Neural progenitor cell (in vitro differentiated cells): ENCODE measurements at regions not wholly inside any gene's neighbourhood (a gene's known extent, or its start where the extent isn't known, plus 50 kb on each side); places are given as distances from the start of the nearest gene placed in this dataset.
A peak's percentile ranks its signal among the peaks of the same experiment; 100 is the strongest.

Source experiments
- DNase-seq: peaks from one replicate; pipeline ENCODE4 v3.0.0-alpha.2; 2016; ENCODE audit warnings: low spot score
- H2AFZ ChIP-seq: fragments of 200-600 bp; sonication (generic); replicated peaks from 2 replicates; pipeline ENCODE4 v1.6.1; 2016; ENCODE audit warnings: antibody characterized with exemption
- H3F3A ChIP-seq: fragments of 200-600 bp; sonication (generic); 2 replicates; pipeline ENCODE4 v1.6.1; 2016; ENCODE audit warnings: antibody characterized with exemption, low read depth
- H3K27ac ChIP-seq: fragments of 200-600 bp; sonication (generic); 2 replicates; pipeline ENCODE4 v1.5.1; 2016; ENCODE audit warnings: mild to moderate bottlenecking
- H3K27me3 ChIP-seq: fragments of 200-600 bp; sonication (generic); 2 replicates; pipeline ENCODE4 v1.6.1; 2016; ENCODE audit warnings: mild to moderate bottlenecking, moderate library complexity
- H3K36me3 ChIP-seq: fragments of 200-600 bp; sonication (generic); 2 replicates; pipeline ENCODE4 v1.5.1; 2016
- H3K4me1 ChIP-seq: fragments of 200-600 bp; sonication (generic); 2 replicates; pipeline ENCODE4 v1.6.1; 2016; ENCODE audit warnings: mixed run types
- H3K4me2 ChIP-seq: fragments of 200-600 bp; sonication (generic); 2 replicates; pipeline ENCODE4 v1.6.1; 2016
- H3K4me3 ChIP-seq: fragments of 200-600 bp; sonication (generic); 2 replicates; pipeline ENCODE4 v1.5.1; 2016
- H3K79me2 ChIP-seq: fragments of 200-600 bp; sonication (generic); 2 replicates; pipeline ENCODE4 v1.6.1; 2016; ENCODE audit warnings: low read depth
- H3K9ac ChIP-seq: fragments of 200-600 bp; sonication (generic); 2 replicates; pipeline ENCODE4 v1.6.1; 2016
- H3K9me3 ChIP-seq: fragments of 200-600 bp; sonication (generic); 2 replicates; pipeline ENCODE4 v1.5.1; 2016; ENCODE audit warnings: low read depth
- H4K20me1 ChIP-seq: fragments of 200-600 bp; sonication (generic); 2 replicates; pipeline ENCODE4 v1.6.1; 2016; ENCODE audit warnings: low read depth
- H3K27ac Mint-ChIP-seq: 3 replicates; pipeline ENCODE4 v1.8.0; 2021; ENCODE audit warnings: mixed read lengths
- H3K27me3 Mint-ChIP-seq: 2 replicates; pipeline ENCODE4 v1.8.0; 2022; ENCODE audit warnings: low read depth, mild to moderate bottlenecking, inconsistent platforms, moderate library complexity, mixed read lengths; ENCODE audit not compliant: insufficient read depth
- H3K36me3 Mint-ChIP-seq: 3 replicates; pipeline ENCODE4 v1.8.0; 2021; ENCODE audit warnings: mixed read lengths
- H3K4me1 Mint-ChIP-seq: 3 replicates; pipeline ENCODE4 v1.8.0; 2021; ENCODE audit warnings: mixed read lengths
- H3K4me3 Mint-ChIP-seq: 3 replicates; pipeline ENCODE4 v1.8.0; 2021; ENCODE audit warnings: mild to moderate bottlenecking, moderate library complexity, mixed read lengths
- H3K9me3 Mint-ChIP-seq: 3 replicates; pipeline ENCODE4 v1.8.0; 2020; ENCODE audit warnings: mixed read lengths
- CTCF ChIP-seq: fragments of 200-600 bp; sonication (generic); IDR thresholded peaks from 2 replicates; pipeline ENCODE4 v1.5.1; 2017; ENCODE audit warnings: antibody characterized with exemption, mild to moderate bottlenecking
- EZH2 ChIP-seq: fragments of 200-600 bp; sonication (generic); IDR thresholded peaks from 2 replicates; pipeline ENCODE4 v1.6.1; 2017; ENCODE audit warnings: antibody characterized with exemption, mild to moderate bottlenecking, moderate library complexity
- EZH2phosphoT487 ChIP-seq: fragments of 200-600 bp; sonication (generic); IDR thresholded peaks from 2 replicates; pipeline ENCODE4 v1.6.1; 2017; ENCODE audit warnings: antibody characterized with exemption

DNA sequence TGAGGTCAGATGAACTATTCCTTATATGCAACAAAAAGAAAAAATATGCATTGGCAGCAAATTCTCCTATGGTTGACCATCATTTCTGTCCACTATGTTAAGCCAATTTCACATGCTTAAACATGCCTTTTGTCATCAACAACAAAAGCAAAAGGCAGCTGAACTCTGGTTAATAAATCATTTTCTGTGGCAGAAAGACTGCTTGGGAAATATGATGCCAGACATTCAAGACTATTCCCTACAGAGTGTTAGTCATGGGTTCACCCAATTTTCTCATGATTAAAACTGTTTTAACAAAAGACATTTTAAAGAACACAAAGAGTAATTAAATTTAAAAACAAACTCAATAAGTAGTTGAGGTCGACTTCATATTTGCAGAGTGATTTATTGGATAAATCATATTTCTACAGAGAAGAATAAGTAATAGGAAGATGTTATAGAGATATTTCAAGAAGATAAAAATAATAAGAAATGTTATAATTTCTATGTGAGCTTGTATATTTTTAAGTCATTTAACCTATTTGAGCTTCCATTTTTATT is 890.6 kb downstream of the STPG2 start:
- Mint-ChIP-seq H3K4me3 (no peak overlapping the region), H3K9me3 (peaks cover 15% of the 10 kb centered on the region), H3K27ac (no peak overlapping the region), H3K36me3 (no peaks in the 10 kb centered on the region), H3K27me3 (no peaks in the 10 kb centered on the region), H3K4me1 (peaks cover 3% of the 10 kb centered on the region)
- H3K9me3 ChIP-seq, result no peaks in the 10 kb centered on the region
- no peaks in the 10 kb centered on the region for H3K36me3 ChIP-seq
- DNase-seq, result no peak
- no peaks in the 10 kb centered on the region for H3K79me2 ChIP-seq
- H3K4me2 ChIP-seq, result no peak overlapping the region
- no peak overlapping the region for H3K27ac ChIP-seq
- no peaks in the 10 kb centered on the region for H3K27me3 ChIP-seq
- no peaks in the 10 kb centered on the region for H4K20me1 ChIP-seq
- H3F3A ChIP-seq, result no peaks in the 10 kb centered on the region
- no peak overlapping the region for H3K4me3 ChIP-seq
- H2AFZ ChIP-seq, result no peak overlapping the region
- no peak overlapping the region for H3K9ac ChIP-seq
- TF ChIP-seq CTCF (no peak), EZH2 (no peak), EZH2phosphoT487 (no peak)
- no peaks in the 10 kb centered on the region for H3K4me1 ChIP-seq

DNA sequence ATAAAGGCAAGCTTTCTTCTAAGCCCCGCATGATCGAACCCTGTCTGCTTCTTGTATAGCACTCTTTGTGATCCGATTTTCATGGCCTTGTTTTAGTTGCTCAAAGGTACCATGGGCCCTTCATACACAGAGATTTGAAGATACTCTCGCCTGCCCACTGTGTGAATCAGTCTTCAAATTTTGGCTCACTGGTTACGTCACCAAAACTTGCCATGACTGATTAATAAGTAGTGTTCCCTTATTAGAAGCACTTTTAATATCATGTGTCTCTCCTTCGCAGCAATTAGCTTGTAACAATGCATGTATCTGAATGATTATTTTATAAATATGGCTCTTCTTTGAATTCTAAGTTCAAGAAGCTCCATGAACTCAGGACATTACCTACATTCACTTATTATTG is 880.5 kb downstream of the STPG2 start:
- Mint-ChIP-seq H3K27me3 (no peaks in the 10 kb centered on the region), H3K4me3 (no peak overlapping the region), H3K4me1 (no peaks in the 10 kb centered on the region), H3K27ac (no peak overlapping the region), H3K36me3 (no peaks in the 10 kb centered on the region), H3K9me3 (peaks cover 7% of the 10 kb centered on the region)
- H3K9ac ChIP-seq, result no peak overlapping the region
- H3K4me1 ChIP-seq, result no peaks in the 10 kb centered on the region
- DNase-seq, result no peak
- no peaks in the 10 kb centered on the region for H3K9me3 ChIP-seq
- H3K4me2 ChIP-seq, result no peak overlapping the region
- H3K27ac ChIP-seq, result no peak overlapping the region
- no peak overlapping the region for H3K4me3 ChIP-seq
- no peaks in the 10 kb centered on the region for H4K20me1 ChIP-seq
- H3K27me3 ChIP-seq, result no peaks in the 10 kb centered on the region
- no peak for TF ChIP-seq EZH2phosphoT487
- TF ChIP-seq EZH2, result no peak
- H3K79me2 ChIP-seq, result no peaks in the 10 kb centered on the region
- H3K36me3 ChIP-seq, result no peaks in the 10 kb centered on the region
- peak overlapping the region; percentile 23 for H2AFZ ChIP-seq
- no peaks in the 10 kb centered on the region for H3F3A ChIP-seq

GRCh38 chr4:97270051-97270450 is 873.2 kb downstream of the STPG2 start:
- Histone ChIP-seq H2AFZ (no peak overlapping the region), H3K4me3 (no peak overlapping the region), H3F3A (no peaks in the 10 kb centered on the region), H3K9ac (no peak overlapping the region), H3K79me2 (no peaks in the 10 kb centered on the region), H3K4me1 (no peaks in the 10 kb centered on the region), H3K4me2 (no peak overlapping the region), H4K20me1 (no peaks in the 10 kb centered on the region), H3K27me3 (no peaks in the 10 kb centered on the region), H3K9me3 (no peaks in the 10 kb centered on the region), H3K36me3 (no peaks in the 10 kb centered on the region), H3K27ac (no peak overlapping the region)
- Mint-ChIP-seq H3K4me1 (no peaks in the 10 kb centered on the region), H3K27me3 (peaks cover 2% of the 10 kb centered on the region), H3K36me3 (no peaks in the 10 kb centered on the region), H3K27ac (no peak overlapping the region), H3K9me3 (peaks cover 15% of the 10 kb centered on the region), H3K4me3 (no peak overlapping the region)
- no peak for TF ChIP-seq CTCF
- no peak for TF ChIP-seq EZH2phosphoT487
- TF ChIP-seq EZH2, result no peak
- DNase-seq, result no peak

GRCh38 chr4:97279391-97279790 is 863.9 kb downstream of the STPG2 start:
- Mint-ChIP-seq H3K9me3 (peaks cover 18% of the 10 kb centered on the region), H3K27me3 (no peaks in the 10 kb centered on the region), H3K27ac (no peak overlapping the region), H3K4me1 (no peaks in the 10 kb centered on the region), H3K36me3 (peaks cover 2% of the 10 kb centered on the region), H3K4me3 (no peak overlapping the region)
- H3K9me3 ChIP-seq, result no peaks in the 10 kb centered on the region
- no peak overlapping the region for H3K4me3 ChIP-seq
- H3K4me1 ChIP-seq, result no peaks in the 10 kb centered on the region
- H4K20me1 ChIP-seq, result no peaks in the 10 kb centered on the region
- H2AFZ ChIP-seq, result no peak overlapping the region
- no peaks in the 10 kb centered on the region for H3K79me2 ChIP-seq
- H3K27me3 ChIP-seq, result no peaks in the 10 kb centered on the region
- H3K4me2 ChIP-seq, result no peak overlapping the region
- H3K9ac ChIP-seq, result no peak overlapping the region
- DNase-seq, result no peak
- H3F3A ChIP-seq, result no peaks in the 10 kb centered on the region
- H3K36me3 ChIP-seq, result no peaks in the 10 kb centered on the region
- TF ChIP-seq CTCF, result no peak
- no peak for TF ChIP-seq EZH2
- no peak for TF ChIP-seq EZH2phosphoT487
- no peak overlapping the region for H3K27ac ChIP-seq
